ENCODE measurements at regions not wholly inside any gene's neighbourhood (a gene's known extent, or its start where the extent isn't known, plus 50 kb on each side); places are given as distances from the start of the nearest gene placed in this dataset.

GRCh38 chr9:103811462-103811861 lies 282.6 kb upstream of the SMC2 start:
- no peak for DNase-seq
- H3K27ac ChIP-seq: no peak overlapping the region
- no peaks in the 10 kb centered on the region for H3K36me3 ChIP-seq (replicated peaks in 1 of 2)
- intact Hi-C loops (cut with DNase I): no loop called here
- TF ChIP-seq POLR2A (IDR thresholded peaks at IDR 0.05): no peak
- TF ChIP-seq CTCF (IDR thresholded peaks at IDR 0.05): no peak
- H3K4me1 ChIP-seq (replicated peaks in 1 of 2): peaks cover 0 to 5% of the 10 kb centered on the region in 2 donors
- H3K4me3 ChIP-seq: no peak overlapping the region
- no peaks in the 10 kb centered on the region for H3K27me3 ChIP-seq
- no peaks in the 10 kb centered on the region for H3K9me3 ChIP-seq (replicated peaks in 1 of 3)

GRCh38 chr9:103816146-103816545 lies 278.0 kb upstream of the SMC2 start:
- WGBS, 4 donors: 75 to 79% (median 78%) methylated on average over 4 of the region's 4 CpGs
- Histone ChIP-seq H3K27ac (no peak overlapping the region), H3K27me3 (no peaks in the 10 kb centered on the region), H3K4me3 (no peak overlapping the region), H3K9me3 (replicated peaks in 1 of 3) (no peaks in the 10 kb centered on the region), H3K36me3 (replicated peaks in 1 of 2) (no peaks in the 10 kb centered on the region), H3K4me1 (replicated peaks in 1 of 2) (no peaks in the 10 kb centered on the region)
- TF ChIP-seq CTCF (IDR thresholded peaks at IDR 0.05) (no peak), POLR2A (IDR thresholded peaks at IDR 0.05) (no peak)
- intact Hi-C loops (cut with DNase I): no loop called here
- DNase-seq: no peak

- DNase-seq: no peak
- Histone ChIP-seq H3K9me3 (replicated peaks in 1 of 3) (no peaks in the 10 kb centered on the region), H3K4me1 (replicated peaks in 1 of 2) (no peaks in the 10 kb centered on the region), H3K4me3 (no peak overlapping the region), H3K27me3 (no peaks in the 10 kb centered on the region), H3K27ac (no peak overlapping the region), H3K36me3 (replicated peaks in 1 of 2) (no peaks in the 10 kb centered on the region)
- TF ChIP-seq POLR2A (IDR thresholded peaks at IDR 0.05) (no peak), CTCF (IDR thresholded peaks at IDR 0.05) (no peak)
- intact Hi-C loops (cut with DNase I): no loop called here
- 64 to 70% (median 69%) methylated on average over 1 of the region's 1 CpG for WGBS, 4 donors
Measured at GRCh38 chr9:103819936-103820335, 274.2 kb upstream of the SMC2 start.

- no peak for DNase-seq
- Histone ChIP-seq H3K4me1 (replicated peaks in 1 of 2) (no peaks in the 10 kb centered on the region), H3K9me3 (replicated peaks in 1 of 3) (no peaks in the 10 kb centered on the region), H3K27me3 (no peaks in the 10 kb centered on the region), H3K36me3 (replicated peaks in 1 of 2) (no peaks in the 10 kb centered on the region), H3K4me3 (no peak overlapping the region), H3K27ac (no peak overlapping the region)
- 71 to 82% (median 80%) methylated on average over 1 of the region's 1 CpG for WGBS, 4 donors
- intact Hi-C loops (cut with DNase I): no loop called here
- TF ChIP-seq CTCF (IDR thresholded peaks at IDR 0.05) (no peak), POLR2A (IDR thresholded peaks at IDR 0.05) (no peak)
Measured at GRCh38 chr9:103821115-103821514, 273.0 kb upstream of the SMC2 start.

Data from adrenal gland (tissue), 9 donors.